GM18505 (cell line): ENCODE measurements at regions not wholly inside any gene's neighbourhood (a gene's known extent, or its start where the extent isn't known, plus 50 kb on each side); places are given as distances from the start of the nearest gene placed in this dataset.
"Not testable (repeated sequence)": the region's sequence is repeated elsewhere in the genome, so short reads cannot be mapped to it uniquely, and the experiment has no call there.

Experiments used
- ATAC-seq: cut with Tn5 transposase; IDR thresholded peaks from one replicate; pipeline ENCODE4 v1.9.1; 2021; ENCODE audit not compliant: unreplicated experiment
- POLR2A ChIP-seq: IDR thresholded peaks from 4 replicates; pipeline ENCODE4 v1.6.1; 2011; ENCODE audit warnings: borderline replicate concordance; ENCODE audit not compliant: insufficient read depth, insufficient read length; ENCODE audit errors: extremely low read depth

DNA sequence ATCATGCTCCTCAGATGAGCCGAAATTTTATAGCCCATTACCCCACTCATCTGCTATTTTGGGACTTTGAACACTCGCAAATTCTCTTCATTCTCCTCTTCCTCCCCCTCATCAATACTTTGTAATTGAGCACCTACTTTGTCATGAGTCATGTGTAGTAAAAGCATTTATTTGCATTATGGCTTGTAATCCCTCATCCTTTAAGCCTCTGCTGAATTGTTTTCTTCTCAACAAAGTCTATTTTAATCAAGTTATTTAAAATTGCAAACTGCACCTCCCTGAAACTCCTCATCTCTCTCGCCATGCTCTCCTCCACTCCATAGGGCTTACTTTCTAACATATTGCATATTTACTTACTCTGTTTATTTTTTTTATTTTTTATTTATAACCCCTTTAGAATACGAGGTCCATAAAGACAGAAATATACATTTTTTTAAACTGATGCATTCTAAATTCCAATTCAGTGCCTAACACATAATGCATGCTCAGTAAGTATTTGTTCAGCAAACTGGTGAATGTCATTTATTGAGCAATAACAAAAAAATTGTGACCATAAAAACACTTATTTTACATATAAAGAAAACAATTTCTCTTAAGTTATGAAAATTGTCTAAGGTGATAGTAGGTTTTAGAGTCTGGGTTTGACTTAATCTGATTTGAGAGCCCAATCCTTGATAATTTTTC is 161.7 kb downstream of the FASLG start:
- ATAC-seq = no peak
- no peak for TF ChIP-seq POLR2A

DNA sequence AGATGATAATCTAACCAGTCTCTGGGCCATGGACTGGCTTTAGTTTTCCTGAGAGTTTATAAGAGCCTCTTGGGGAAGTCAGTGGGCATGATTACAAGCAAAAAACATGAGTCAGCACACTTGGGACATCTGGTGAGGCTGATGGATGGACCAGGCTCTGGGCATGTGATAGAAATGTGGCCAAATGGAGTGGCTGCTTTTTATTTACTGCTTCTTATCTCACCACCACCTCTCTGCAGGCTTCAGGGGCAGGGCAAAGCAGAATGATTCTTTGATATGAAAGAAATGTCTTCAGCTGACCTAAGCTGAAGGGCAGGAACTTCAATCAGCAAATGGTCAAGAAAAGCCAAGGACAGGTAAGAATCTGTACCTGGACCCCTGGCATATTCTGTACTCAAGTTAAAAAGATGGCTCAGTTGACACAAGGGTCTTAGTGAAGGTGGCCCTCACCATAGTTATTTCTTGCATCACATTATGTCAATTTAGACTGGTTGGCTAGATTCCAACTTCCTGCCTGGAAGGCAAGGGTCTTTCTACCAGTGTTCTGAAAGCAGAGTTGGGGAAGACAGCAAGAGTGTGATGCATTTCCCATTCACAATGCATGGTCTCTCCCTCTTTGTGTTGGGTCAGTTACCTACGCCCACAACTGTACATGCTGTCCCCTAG is 162.8 kb downstream of the FASLG start:
- no peak for TF ChIP-seq POLR2A
- ATAC-seq = no peak

DNA sequence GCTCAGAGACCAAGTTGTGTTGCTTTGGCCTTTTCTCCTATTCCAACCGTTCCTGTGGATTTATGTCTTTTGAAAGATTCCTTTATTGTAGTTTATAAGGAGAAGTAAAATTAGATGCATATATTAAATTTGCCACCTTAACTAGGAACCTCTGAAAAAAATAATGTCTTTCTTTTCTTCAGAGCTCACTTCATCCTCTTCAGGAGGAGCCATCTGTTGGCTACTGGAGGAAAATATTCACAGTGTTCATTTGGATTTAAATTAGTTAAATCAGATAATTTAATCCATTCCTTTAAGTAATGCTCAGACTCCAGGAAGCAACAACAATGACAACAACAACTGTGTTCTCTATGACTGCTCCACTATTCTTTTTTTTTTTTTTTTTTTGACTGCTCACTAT is 164.0 kb downstream of the FASLG start:
- no peak for TF ChIP-seq POLR2A
- no peak for ATAC-seq

DNA sequence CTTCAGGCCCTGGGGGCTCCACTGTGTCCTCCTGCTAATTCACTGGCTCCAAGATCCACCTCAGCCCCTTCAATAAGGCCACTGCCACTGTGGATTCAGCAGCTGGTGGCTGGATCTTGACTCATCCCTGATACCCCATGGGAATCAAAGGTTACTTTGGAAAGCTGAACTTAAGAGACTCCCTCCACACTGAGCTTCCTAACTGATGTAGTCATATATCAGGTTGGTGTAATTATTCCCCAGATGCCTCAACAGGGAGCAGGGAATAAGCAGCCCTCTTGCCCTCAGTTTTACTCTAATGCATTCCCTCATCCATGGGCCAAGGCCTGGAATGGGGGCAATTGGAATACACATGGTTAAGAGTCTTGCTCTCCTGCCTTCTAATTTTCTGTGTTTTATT is 164.6 kb downstream of the FASLG start:
- ATAC-seq = no peak
- TF ChIP-seq POLR2A = no peak

DNA sequence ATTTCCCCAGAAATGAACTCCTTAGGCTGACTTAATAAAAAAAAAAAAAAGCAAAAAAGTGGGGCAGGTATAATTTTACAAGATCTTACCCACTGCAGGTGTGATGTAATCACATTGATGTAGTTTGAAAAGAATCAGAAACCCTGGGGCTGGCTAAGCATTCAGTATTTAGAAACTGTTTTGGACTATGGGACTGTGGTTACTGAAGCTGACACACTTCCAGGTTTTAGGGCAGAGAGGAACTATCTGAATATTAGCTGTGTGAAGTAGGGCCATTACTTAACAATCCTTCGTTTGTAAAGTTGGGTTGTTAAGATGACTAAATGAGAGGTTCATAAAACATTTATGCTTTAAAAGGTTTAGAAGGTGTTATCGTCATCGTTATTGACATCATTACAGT is 165.3 kb downstream of the FASLG start:
- ATAC-seq = no peak
- no peak for TF ChIP-seq POLR2A

DNA sequence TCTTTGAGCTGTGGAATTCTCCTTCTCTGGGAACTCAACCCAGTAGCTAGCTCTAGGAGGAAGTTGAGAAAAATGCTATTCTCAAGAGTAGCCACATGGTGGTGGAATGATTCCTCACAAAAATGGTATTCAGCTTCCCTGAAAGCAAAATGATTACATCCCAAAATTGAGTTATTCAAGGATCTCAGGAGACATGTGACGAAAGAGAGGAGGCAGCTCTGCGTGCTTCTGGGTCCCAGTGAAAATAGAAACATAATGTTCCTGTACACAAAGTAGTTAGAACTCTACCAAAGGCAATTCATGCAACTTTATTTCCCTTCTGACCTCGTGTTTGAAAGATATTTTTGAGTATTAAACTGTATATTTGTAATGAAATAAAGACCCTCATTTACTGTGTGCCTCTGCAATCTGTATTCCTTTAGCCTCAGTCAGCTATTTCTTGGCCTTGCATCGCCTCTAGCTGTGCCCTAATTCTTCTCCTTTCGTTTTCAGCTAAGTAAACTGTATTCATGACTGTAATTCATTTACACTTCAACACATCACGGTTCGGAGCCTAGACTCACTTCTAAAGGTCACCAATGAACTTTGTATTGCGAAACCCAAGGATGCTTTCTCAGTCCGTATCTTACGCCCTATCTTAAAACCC is 167.3 kb downstream of the FASLG start:
- no peak for ATAC-seq

DNA sequence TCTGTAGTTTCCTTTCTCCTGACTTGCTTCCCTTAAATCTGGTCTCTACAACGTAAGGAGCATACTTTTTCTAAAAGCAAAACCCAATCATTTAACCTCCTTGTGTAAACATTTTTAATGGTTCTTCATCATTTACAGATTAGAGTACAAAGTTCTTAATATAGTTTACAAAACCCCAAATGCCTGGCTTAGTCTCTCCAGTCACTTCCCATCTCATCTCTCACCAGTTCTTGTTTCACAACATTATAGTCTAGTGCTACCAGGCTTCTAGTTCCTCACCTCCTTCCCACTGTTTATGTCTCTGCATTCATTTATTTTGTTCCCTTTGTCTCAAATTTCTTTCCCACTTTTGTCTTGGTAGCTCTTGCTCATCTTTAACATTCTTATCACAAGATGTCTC is 168.4 kb downstream of the FASLG start:
- no peak for TF ChIP-seq POLR2A

More for the DNA sequence above, 167.3 kb downstream of the FASLG start:
- no peak for TF ChIP-seq POLR2A

DNA sequence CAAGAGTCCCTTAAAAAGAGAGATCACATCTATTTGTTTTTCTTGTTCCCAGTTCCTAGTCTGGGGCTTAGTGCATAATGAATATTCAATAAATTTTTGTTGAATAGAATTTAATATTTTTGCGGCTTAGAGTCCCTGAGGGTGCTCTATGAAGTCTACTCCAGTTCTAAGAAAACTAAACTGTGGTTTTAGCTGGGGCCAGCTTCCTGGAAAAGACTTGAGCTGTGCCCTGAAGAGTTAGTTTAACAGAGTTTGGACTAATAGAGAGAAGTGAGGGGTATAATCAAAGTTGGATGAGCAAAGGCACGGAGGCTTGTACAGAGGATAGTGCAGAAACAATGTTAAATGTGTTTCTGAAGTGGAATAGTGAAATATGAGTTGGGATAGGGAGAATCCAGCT is 168.9 kb downstream of the FASLG start:
- ATAC-seq = no peak
- no peak for TF ChIP-seq POLR2A

More for the DNA sequence above, 168.4 kb downstream of the FASLG start:
- ATAC-seq = no peak

DNA sequence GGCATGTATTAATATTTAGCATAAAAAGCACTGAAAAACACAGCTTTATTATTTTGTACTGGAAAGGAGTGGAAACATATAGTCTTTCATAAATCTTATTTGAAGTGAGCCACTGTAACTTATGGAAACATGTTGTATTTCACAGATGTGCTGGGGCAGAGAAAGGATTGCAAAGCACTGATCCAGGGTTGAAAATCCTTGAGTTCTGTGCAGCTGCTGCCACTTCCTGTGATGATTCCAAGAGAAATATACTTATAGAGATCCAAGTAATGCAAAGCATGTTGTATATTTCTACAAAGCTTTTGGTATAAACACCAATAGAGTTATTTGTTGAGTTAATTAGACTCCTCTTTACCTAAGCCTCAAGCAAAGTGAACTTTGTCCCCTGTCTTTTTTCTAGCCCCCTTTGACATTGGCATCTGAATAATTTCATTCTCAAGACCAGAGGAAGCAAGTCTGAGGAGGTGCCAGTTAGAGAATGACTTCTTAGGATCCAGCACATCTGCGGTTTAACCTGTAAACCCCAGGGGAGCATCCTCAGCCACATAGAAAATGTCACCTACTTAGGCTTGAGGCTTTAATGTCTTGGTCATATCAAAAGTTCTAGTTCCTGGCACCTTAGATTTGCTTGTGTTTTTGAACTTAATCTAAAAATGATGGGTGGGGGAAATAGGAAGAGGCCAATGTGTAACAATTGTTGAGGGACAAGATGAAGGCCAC is 173.3 kb downstream of the FASLG start:
- ATAC-seq = no peak
- no peak for TF ChIP-seq POLR2A

DNA sequence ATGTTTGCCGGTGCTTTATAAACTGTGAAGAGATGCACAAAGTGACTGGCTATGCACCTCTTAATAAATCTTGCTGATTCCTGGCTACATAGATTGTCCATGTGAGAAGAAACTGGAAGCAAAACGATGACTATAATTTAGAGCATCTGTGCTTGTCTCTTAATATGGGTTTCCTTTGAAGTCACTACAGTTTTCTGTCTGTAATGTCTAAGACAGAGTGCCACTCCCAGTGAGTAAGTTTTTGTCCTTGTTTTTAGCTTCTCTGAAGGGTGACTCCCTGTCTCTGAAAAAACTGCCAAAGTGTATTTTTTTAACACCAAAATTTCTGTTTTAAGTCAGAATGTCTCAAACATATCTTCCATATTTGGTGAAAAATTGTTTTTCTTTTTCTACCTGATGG is 175.1 kb downstream of the FASLG start:
- no peak for TF ChIP-seq POLR2A
- no peak for ATAC-seq

DNA sequence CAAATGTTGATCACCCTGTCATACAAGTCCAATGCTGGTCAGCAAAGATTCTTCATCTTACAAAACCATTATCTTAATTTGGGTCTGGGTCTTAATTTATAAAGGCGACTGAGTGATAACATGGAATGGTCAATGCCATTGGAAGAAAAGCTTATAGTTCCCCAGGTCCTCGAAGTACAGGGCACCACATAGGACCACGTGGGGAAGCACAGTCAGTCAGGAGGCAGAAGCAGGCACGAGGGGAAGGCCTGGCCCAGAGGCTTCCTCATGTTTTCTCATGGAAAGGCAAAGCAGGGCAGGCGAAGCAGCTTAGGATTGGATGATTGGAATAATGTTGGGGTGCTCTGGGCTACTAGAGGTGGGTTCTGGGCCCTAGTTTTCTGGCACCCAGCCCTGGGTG is 175.7 kb downstream of the FASLG start:
- ATAC-seq = no peak
- TF ChIP-seq POLR2A = no peak

DNA sequence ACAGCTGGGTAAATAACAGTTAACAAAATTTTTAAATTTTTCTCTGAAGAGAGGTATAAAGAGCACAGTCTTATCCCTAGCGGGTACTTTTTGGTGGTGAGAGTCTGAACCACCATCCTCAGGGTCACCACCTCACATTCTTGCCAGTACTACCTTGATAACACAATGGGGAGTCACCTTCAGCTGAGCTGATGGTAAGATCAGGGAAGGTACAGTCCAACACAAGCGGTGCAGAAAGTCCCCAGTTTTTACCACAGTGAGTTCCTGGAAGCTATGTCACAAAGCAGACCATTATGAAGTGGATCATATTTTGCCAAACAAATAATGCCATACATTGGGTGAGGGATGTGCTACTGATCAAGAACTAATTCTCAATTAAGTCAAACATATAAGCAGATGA is 176.9 kb downstream of the FASLG start:
- no peak for TF ChIP-seq POLR2A
- no peak for ATAC-seq

DNA sequence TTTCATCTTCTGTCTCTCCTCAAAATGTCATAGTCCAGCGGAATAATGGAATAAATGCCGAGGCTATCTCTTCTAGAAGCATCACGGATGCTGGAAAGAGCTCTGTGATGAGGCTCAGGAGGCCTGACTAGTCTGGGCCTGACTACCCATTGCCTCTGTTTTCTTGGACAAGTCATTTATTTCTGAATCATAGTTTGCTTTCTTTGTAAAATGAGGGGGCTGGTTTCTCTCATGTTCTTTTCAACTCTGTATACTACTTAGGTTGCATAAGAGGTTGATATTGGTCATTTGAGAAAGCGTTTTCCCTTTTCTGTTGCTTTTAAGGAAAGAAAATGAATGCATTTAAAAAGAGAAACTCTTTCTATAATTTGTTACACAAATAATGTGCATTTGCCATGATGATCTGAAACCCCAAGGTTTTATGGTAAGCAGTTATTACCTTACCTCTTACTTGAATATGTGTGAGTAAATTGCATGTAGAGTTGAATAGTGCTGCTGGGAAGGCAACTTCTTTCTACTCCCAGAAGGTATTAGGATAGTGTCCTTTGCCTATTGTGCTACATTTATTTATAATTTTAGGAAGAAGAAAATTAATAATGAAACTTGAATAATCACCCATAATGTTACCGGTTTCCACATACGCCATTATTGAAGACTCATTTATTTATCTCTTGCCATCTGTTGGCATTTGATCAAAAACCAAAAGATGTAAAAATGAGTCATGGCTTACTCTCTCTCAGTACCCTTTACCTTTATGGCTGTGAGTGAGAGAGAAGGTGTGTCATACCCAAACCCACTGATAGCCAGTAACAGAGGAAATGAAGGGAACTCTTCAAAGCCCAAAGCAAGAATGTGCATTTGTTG is 179.1 kb downstream of the FASLG start:
- ATAC-seq = no peak
- TF ChIP-seq POLR2A = no peak

DNA sequence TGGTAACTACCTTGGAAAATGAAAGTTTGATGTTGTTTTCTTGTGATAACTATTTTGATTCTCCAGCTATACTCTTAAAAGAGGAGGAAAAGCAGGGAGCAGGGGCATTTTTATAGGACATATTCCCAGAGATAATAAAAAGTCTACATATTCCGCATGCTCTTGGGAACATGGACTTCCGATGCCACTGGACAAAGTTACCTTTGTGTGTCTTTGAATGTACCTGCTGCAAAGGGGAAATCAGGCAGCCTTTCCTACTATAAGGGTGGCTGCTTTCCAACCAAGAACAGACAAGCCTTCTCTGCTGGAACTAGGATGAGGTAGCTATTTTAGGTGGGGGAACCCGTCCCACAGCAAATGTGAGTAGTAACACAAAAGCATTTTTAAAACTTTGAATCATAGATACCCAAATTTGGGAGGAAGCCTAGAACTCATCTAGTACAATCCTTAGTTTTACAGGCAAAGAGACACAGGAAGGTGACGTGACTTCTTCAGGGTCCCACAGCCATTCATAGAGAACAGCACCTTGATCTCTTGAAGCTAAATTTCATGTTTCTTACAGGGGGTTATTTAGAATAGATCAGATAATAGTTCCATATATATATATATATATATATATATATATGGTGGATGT is 179.9 kb downstream of the FASLG start:
- no peak for ATAC-seq
- no peak for TF ChIP-seq POLR2A

DNA sequence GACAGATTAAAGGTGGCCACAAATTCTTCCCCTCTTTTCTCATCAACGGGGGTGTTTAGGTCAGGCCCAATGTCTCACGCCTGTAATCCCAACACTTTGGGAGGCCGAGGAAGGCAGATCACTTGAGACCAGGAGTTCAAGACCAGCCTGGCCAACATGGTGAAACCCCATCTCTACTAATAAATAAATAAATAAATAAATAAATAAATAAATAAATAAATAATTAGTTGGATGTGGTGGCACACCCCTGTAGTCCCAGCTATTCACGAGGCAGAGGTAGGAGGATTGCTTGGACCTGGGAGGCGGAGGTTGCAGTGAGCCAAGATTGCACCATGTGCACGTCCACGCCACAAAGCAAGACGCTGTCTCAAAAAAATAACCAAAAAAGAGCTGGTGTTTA is 180.7 kb downstream of the FASLG start:
- not testable (repeated sequence) for ATAC-seq
